Neural cell (in vitro differentiated cells): ENCODE measurements at regions not wholly inside any gene's neighbourhood (a gene's known extent, or its start where the extent isn't known, plus 50 kb on each side); places are given as distances from the start of the nearest gene placed in this dataset.

Experiments used
- H2AFZ ChIP-seq: fragments of 200-600, 300-800 bp; sonication (generic), shearing (Covaris generic); 2 replicates; pipeline ENCODE4 v1.6.0; 2014; ENCODE audit warnings: low read depth, mild to moderate bottlenecking, antibody characterized with exemption, low read length, moderate library complexity
- H3F3A ChIP-seq: fragments of 200-600 bp; shearing (Covaris generic); 2 replicates; pipeline ENCODE4 v1.6.1; 2016; ENCODE audit warnings: mild to moderate bottlenecking, moderate library complexity, mixed read lengths, antibody characterized with exemption, low read length; ENCODE audit not compliant: insufficient read depth, poor library complexity, severe bottlenecking
- H3K27ac ChIP-seq: fragments of 200-600, 300-800 bp; sonication (generic), shearing (Covaris generic); 2 replicates; pipeline ENCODE4 v1.5.1; 2014; ENCODE audit warnings: mild to moderate bottlenecking, low read length, moderate library complexity
- H3K27me3 ChIP-seq: fragments of 300-800, 200-600 bp; sonication (generic), shearing (Covaris generic); 2 replicates; pipeline ENCODE4 v1.6.0; 2014; ENCODE audit warnings: mild to moderate bottlenecking, low read depth, low read length, moderate library complexity; ENCODE audit not compliant: insufficient read depth
- H3K36me3 ChIP-seq: fragments of 300-800, 200-600 bp; sonication (generic), shearing (Covaris generic); 2 replicates; pipeline ENCODE4 v1.5.1; 2014; ENCODE audit warnings: mild to moderate bottlenecking, antibody characterized with exemption, low read length, moderate library complexity; ENCODE audit not compliant: insufficient read depth
- H3K4me2 ChIP-seq: fragments of 300-800, 200-600 bp; sonication (generic), shearing (Covaris generic); 2 replicates; pipeline ENCODE4 v1.6.0; 2014; ENCODE audit warnings: mild to moderate bottlenecking, low read length
- H3K4me3 ChIP-seq: fragments of 300-800, 200-600 bp; sonication (generic), shearing (Covaris generic); 2 replicates; pipeline ENCODE4 v1.5.1; 2014; ENCODE audit warnings: mild to moderate bottlenecking, low read length, moderate library complexity
- H3K79me2 ChIP-seq: fragments of 200-600 bp; shearing (Covaris generic); replicated peaks from 2 replicates; pipeline ENCODE4 v1.6.0; 2014; ENCODE audit warnings: mild to moderate bottlenecking, low read length, moderate library complexity; ENCODE audit not compliant: insufficient read depth
- H3K9ac ChIP-seq: fragments of 300-800, 200-600 bp; sonication (generic), shearing (Covaris generic); 2 replicates; pipeline ENCODE4 v1.6.1; 2016; ENCODE audit warnings: mild to moderate bottlenecking, low read length, mixed read lengths
- H3K9me2 ChIP-seq: fragments of 200-600 bp; shearing (Covaris generic); 2 replicates; pipeline ENCODE4 v1.6.1; 2016; ENCODE audit warnings: mild to moderate bottlenecking, low read length, mixed read lengths; ENCODE audit not compliant: insufficient read depth
- H3K9me3 ChIP-seq: fragments of 200-600, 300-800 bp; sonication (generic), shearing (Covaris generic); 2 replicates; pipeline ENCODE4 v1.6.1; 2016; ENCODE audit warnings: mild to moderate bottlenecking, mixed run types, low read length, moderate library complexity, mixed read lengths
- H4K20me1 ChIP-seq: fragments of 200-600 bp; shearing (Covaris generic); 2 replicates; pipeline ENCODE4 v1.6.1; 2016; ENCODE audit warnings: mild to moderate bottlenecking, mixed run types; ENCODE audit not compliant: insufficient read depth
- CTCF ChIP-seq: fragments of 450-650 bp; IDR thresholded peaks from 2 replicates; pipeline ENCODE4 v1.5.1; 2014; ENCODE audit warnings: antibody characterized with exemption, mild to moderate bottlenecking, moderate library complexity; ENCODE audit not compliant: poor library complexity, severe bottlenecking
- EP300 ChIP-seq: fragments of 450-650 bp; conservative IDR thresholded peaks from 2 replicates; pipeline ENCODE4 v1.6.1; 2014; ENCODE audit warnings: antibody characterized with exemption, mild to moderate bottlenecking, moderate library complexity; ENCODE audit not compliant: poor library complexity, severe bottlenecking
- EZH2 ChIP-seq: fragments of 200-600, 300-800 bp; shearing (Covaris generic), sonication (generic); IDR thresholded peaks from 2 replicates; pipeline ENCODE4 v1.6.1; 2014; ENCODE audit warnings: antibody characterized with exemption, low read length, borderline replicate concordance, mild to moderate bottlenecking; ENCODE audit not compliant: insufficient read depth, poor library complexity, severe bottlenecking
- MXI1 ChIP-seq: fragments of 450-650 bp; conservative IDR thresholded peaks from 2 replicates; pipeline ENCODE4 v1.6.1; 2014; ENCODE audit warnings: antibody characterized with exemption, mild to moderate bottlenecking; ENCODE audit not compliant: poor library complexity, severe bottlenecking
- POLR2AphosphoS5 ChIP-seq: IDR thresholded peaks from 2 replicates; pipeline ENCODE4 v1.6.1; 2012
- RAD21 ChIP-seq: fragments of 450-650 bp; conservative IDR thresholded peaks from 2 replicates; pipeline ENCODE4 v1.6.1; 2014; ENCODE audit warnings: antibody characterized with exemption, mild to moderate bottlenecking, moderate library complexity
- SMC3 ChIP-seq: fragments of 450-650 bp; conservative IDR thresholded peaks from 2 replicates; pipeline ENCODE4 v1.6.1; 2014; ENCODE audit warnings: antibody characterized with exemption, mild to moderate bottlenecking, moderate library complexity; ENCODE audit not compliant: poor library complexity
- TAF1 ChIP-seq: IDR thresholded peaks from 2 replicates; pipeline ENCODE4 v1.6.1; 2012; ENCODE audit warnings: low read depth
- TF ChIP-seq, protein P1 (sequence below): IDR thresholded peaks from 2 replicates; pipeline ENCODE4 v1.6.1; 2012; ENCODE audit warnings: borderline replicate concordance

DNA sequence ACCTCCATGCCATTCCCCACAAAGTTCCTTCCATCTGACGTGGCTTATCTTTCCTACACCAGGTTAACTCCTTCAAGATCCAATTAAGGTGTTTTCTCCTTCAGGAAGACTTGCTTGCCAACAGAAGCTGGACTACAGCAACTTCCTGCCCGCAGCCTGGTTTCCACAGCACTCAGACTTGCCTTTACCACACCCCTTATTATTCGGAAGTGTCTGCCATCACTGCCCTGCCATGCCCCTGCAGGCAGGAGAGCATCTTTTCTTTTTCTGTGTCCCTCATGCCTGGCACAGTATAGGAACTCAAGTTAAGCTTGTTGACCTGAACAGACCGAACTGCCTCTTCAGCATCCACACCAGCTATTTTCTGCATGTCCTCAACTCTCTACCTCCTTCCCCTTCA is 168.0 kb downstream of the FOXO1 start:
- Histone ChIP-seq H2AFZ (no peak overlapping the region), H3K9me2 (no peaks in the 10 kb centered on the region), H3K27ac (no peak overlapping the region), H3F3A (no peaks in the 10 kb centered on the region), H3K36me3 (no peaks in the 10 kb centered on the region), H3K4me3 (no peak overlapping the region), H3K9me3 (no peaks in the 10 kb centered on the region), H4K20me1 (no peaks in the 10 kb centered on the region), H3K27me3 (no peaks in the 10 kb centered on the region), H3K9ac (no peak overlapping the region), H3K79me2 (no peaks in the 10 kb centered on the region), H3K4me2 (no peak overlapping the region)
- TF ChIP-seq CTCF, result no peak
- TF ChIP-seq EP300, result no peak
- TF ChIP-seq SMC3, result no peak
- no peak for TF ChIP-seq RAD21
- TF ChIP-seq, protein P1, sequence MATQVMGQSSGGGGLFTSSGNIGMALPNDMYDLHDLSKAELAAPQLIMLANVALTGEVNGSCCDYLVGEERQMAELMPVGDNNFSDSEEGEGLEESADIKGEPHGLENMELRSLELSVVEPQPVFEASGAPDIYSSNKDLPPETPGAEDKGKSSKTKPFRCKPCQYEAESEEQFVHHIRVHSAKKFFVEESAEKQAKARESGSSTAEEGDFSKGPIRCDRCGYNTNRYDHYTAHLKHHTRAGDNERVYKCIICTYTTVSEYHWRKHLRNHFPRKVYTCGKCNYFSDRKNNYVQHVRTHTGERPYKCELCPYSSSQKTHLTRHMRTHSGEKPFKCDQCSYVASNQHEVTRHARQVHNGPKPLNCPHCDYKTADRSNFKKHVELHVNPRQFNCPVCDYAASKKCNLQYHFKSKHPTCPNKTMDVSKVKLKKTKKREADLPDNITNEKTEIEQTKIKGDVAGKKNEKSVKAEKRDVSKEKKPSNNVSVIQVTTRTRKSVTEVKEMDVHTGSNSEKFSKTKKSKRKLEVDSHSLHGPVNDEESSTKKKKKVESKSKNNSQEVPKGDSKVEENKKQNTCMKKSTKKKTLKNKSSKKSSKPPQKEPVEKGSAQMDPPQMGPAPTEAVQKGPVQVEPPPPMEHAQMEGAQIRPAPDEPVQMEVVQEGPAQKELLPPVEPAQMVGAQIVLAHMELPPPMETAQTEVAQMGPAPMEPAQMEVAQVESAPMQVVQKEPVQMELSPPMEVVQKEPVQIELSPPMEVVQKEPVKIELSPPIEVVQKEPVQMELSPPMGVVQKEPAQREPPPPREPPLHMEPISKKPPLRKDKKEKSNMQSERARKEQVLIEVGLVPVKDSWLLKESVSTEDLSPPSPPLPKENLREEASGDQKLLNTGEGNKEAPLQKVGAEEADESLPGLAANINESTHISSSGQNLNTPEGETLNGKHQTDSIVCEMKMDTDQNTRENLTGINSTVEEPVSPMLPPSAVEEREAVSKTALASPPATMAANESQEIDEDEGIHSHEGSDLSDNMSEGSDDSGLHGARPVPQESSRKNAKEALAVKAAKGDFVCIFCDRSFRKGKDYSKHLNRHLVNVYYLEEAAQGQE, result no peak

GRCh38 chr13:40502236-40502635 is 164.2 kb downstream of the FOXO1 start:
- no peaks in the 10 kb centered on the region for H3K9me2 ChIP-seq
- H3K36me3 ChIP-seq, result no peaks in the 10 kb centered on the region
- H3K9me3 ChIP-seq, result no peaks in the 10 kb centered on the region
- H3K27ac ChIP-seq, result no peak overlapping the region
- no peak overlapping the region for H3K4me3 ChIP-seq
- H2AFZ ChIP-seq, result no peak overlapping the region
- no peak for TF ChIP-seq SMC3
- TF ChIP-seq TAF1, result no peak
- TF ChIP-seq EP300, result no peak
- TF ChIP-seq EZH2, result no peak
- no peak for TF ChIP-seq RAD21
- TF ChIP-seq CTCF, result no peak
- TF ChIP-seq, protein P1, result no peak
- TF ChIP-seq POLR2AphosphoS5, result no peak
- TF ChIP-seq MXI1, result no peak
- no peaks in the 10 kb centered on the region for H3F3A ChIP-seq
- no peaks in the 10 kb centered on the region for H3K27me3 ChIP-seq
- H3K9ac ChIP-seq, result no peak overlapping the region
- H3K79me2 ChIP-seq, result no peaks in the 10 kb centered on the region
- H4K20me1 ChIP-seq, result no peaks in the 10 kb centered on the region
- no peak overlapping the region for H3K4me2 ChIP-seq
